GM19324 (cell line): ENCODE measurements at regions not wholly inside any gene's neighbourhood (a gene's known extent, or its start where the extent isn't known, plus 50 kb on each side); places are given as distances from the start of the nearest gene placed in this dataset.
A peak's percentile ranks its signal among the peaks of the same experiment; 100 is the strongest.

Experiments
- ATAC-seq: cut with Tn5 transposase; IDR thresholded peaks from one replicate; pipeline ENCODE4 v1.9.1; 2021; ENCODE audit warnings: mild to moderate bottlenecking, moderate library complexity; ENCODE audit not compliant: unreplicated experiment, low FRiP score

GRCh38 chr6:14187406-14187805 lies 69.8 kb downstream of the CD83 start:
- no peak for ATAC-seq

- ATAC-seq, result no peak
Observed at GRCh38 chr6:14189074-14189473, 71.5 kb downstream of the CD83 start.

- no peak for ATAC-seq
Observed at GRCh38 chr6:14190191-14190928, 72.8 kb downstream of the CD83 start.

- no peak for ATAC-seq
Observed at GRCh38 chr6:14190929-14191224, 73.3 kb downstream of the CD83 start.

- no peak for ATAC-seq
Observed at GRCh38 chr6:14191761-14192160, 74.2 kb downstream of the CD83 start.

- ATAC-seq, result no peak
Observed at GRCh38 chr6:14192216-14192788, 74.7 kb downstream of the CD83 start.

GRCh38 chr6:14193524-14193923 lies 76.0 kb downstream of the CD83 start:
- ATAC-seq, result no peak

GRCh38 chr6:14194483-14194882 lies 76.9 kb downstream of the CD83 start:
- no peak for ATAC-seq

- no peak for ATAC-seq
Observed at GRCh38 chr6:14194976-14195375, 77.4 kb downstream of the CD83 start.

- no peak for ATAC-seq
Observed at GRCh38 chr6:14196026-14196425, 78.5 kb downstream of the CD83 start.

GRCh38 chr6:14197118-14197517 lies 79.5 kb downstream of the CD83 start:
- no peak for ATAC-seq

- ATAC-seq, result no peak
Observed at GRCh38 chr6:14200047-14200446, 82.5 kb downstream of the CD83 start.

GRCh38 chr6:14202947-14203346 lies 85.4 kb downstream of the CD83 start:
- no peak for ATAC-seq

GRCh38 chr6:14206391-14206790 lies 88.8 kb downstream of the CD83 start:
- no peak for ATAC-seq

GRCh38 chr6:14207448-14207847 lies 89.9 kb downstream of the CD83 start:
- no peak for ATAC-seq

- no peak for ATAC-seq
Observed at GRCh38 chr6:14209000-14209399, 91.4 kb downstream of the CD83 start.

- no peak for ATAC-seq
Observed at GRCh38 chr6:14210077-14210476, 92.5 kb downstream of the CD83 start.

GRCh38 chr6:14210663-14211561 lies 93.3 kb downstream of the CD83 start:
- peak; percentile 95 for ATAC-seq

- ATAC-seq, result peak; percentile 9
Observed at GRCh38 chr6:14211562-14211942, 94.0 kb downstream of the CD83 start.

- no peak for ATAC-seq
Observed at GRCh38 chr6:14212020-14212419, 94.4 kb downstream of the CD83 start.

- no peak for ATAC-seq
Observed at GRCh38 chr6:14212632-14213031, 95.1 kb downstream of the CD83 start.
